HG03139 (cell line): ENCODE measurements at regions not wholly inside any gene's neighbourhood (a gene's known extent, or its start where the extent isn't known, plus 50 kb on each side); places are given as distances from the start of the nearest gene placed in this dataset.
"Not testable (repeated sequence)": the region's sequence is repeated elsewhere in the genome, so short reads cannot be mapped to it uniquely, and the experiment has no call there.

ENCODE experiments used
- ATAC-seq: cut with Tn5 transposase; IDR thresholded peaks from one replicate; pipeline ENCODE4 v1.9.1; 2021; ENCODE audit not compliant: unreplicated experiment

- ATAC-seq = peak; percentile 60
These were observed 55.4 kb upstream of the GRPR start for GRCh38 chrX:16067886-16068515.

DNA sequence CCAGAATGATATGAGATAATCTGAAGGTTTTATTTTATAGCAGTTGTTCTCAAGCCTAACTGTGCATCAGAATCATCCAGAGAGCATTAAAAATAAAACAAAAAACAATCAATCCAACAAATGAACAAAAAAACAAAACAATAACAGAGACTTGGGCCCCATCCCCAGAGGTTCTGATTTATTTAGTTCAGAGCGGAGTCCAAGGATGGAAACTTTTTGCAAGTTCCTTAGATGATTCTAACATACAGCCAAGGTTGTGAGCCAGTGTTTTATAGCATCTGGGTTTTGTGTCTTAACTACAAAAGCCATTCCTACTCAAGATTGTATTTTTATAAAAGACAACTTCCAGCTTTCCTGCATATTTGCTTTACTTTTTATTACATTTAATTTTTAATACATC lies 59.4 kb upstream of the GRPR start:
- no peak for ATAC-seq

GRCh38 chrX:16063141-16063540 lies 60.2 kb upstream of the GRPR start:
- no peak for ATAC-seq

GRCh38 chrX:16061296-16061695 lies 62.1 kb upstream of the GRPR start:
- no peak for ATAC-seq

DNA sequence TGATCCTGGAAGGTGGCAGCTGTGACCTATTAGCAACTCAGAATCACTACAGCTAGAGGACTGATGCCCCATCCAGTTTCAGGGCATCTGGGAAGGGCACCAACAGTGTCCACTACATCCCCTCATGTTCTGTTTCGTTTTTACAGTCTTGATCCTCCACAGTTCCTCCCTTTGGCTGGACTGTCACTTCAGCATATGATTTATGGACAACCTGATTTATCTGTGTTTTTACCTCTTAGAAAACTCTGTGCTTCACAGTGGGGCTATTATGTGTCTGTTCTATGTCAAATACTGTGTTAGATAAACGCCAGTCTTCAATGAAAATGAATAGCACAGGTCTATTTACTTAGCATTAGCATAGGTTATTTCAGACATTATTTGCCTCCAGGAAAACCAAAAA lies 63.1 kb upstream of the GRPR start:
- ATAC-seq = no peak

- not testable (repeated sequence) for ATAC-seq
These were observed 74.2 kb upstream of the GRPR start for GRCh38 chrX:16049126-16049525.

DNA sequence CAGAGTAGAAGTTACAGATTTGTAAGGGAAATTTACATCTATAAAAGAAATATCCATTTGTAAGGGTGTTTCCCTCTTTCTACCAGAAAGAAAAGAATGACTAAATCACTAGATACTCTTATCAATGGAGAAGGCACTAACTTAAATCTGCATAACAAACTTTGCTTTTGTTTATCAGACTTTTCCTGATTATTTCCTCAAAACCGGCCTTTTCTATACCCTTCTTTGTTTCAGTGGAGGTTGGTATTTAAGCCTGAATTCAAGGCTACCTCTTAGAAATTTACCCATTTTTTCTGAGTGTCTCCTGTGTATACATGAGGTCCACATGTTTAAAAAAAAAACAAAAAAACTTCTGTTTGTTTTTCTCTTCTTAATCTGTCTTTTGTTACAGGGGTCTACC lies 80.4 kb upstream of the GRPR start:
- no peak for ATAC-seq

DNA sequence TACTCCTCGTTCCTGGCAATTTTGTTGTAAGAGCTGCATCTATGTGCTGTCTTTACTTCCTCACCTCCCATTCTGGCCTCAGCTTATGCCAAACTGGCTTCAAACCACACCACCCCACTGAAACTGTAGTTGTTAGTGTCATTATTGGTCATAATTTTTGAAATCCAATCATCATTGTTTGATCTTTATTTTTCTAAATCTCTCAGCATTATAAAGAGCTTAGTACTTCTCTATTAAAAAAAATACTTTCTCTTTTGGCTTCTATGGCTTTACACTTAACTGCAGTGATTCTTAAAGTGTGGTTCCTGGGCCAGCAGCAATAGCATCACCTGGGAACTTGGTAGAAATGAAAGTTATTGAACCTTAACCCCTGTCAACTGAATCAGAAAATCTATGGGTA lies 83.5 kb upstream of the GRPR start:
- ATAC-seq = no peak

DNA sequence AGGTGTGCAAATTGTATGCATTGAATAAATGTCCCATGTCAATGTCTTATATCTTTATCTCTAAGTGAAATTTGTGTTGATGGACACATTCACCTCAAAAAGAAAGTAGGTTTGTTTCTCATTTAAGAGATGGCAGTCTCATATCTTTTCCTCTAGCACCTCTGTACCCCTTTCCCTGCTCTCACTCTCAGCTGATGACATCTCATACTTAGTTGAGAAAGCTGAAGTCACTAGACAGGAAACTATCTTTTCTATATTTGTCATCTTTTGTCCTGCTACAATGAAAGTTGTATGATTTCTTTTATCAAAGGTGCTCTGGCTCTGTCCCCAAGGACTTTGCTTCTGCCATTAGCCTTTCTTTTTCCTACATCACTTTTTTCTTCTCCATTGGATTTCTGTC lies 84.0 kb upstream of the GRPR start:
- no peak for ATAC-seq

DNA sequence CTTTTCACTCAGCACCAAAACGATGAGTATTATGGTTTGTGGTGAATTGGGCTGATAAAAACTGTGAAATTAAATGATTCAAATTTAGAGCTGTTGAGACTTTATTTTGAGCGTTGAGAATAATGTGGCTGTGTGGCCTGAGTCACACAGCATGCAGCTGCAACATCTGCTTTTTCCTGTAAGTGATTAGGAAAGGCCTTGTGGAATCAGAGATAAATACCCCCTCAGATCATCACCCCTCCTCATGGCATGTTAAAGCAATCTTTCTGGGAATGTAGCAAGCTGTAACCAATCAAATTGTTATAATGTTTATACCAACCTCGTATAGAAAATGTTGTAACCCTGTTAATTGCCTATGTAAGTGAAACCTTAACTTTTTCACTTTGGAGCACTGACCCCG lies 90.0 kb upstream of the GRPR start:
- ATAC-seq = no peak

DNA sequence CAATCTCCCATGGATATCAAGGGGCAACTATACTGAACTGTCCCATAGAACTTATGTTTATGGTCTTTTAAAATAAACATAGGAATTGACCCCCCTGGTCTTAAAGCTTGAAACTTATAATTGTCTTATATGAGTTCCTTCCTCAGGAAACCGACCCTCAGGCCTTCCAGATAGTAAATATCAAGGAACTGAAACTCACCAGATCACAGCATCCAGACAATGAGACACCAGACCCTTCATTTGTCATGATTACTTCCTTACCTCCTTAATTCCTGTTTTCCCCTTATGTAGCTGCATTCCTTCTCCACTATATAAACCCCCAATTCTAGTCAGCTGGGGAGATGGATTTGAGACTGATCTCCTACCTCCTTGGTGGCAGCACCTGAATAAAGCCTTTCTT lies 94.8 kb upstream of the GRPR start:
- ATAC-seq = no peak

DNA sequence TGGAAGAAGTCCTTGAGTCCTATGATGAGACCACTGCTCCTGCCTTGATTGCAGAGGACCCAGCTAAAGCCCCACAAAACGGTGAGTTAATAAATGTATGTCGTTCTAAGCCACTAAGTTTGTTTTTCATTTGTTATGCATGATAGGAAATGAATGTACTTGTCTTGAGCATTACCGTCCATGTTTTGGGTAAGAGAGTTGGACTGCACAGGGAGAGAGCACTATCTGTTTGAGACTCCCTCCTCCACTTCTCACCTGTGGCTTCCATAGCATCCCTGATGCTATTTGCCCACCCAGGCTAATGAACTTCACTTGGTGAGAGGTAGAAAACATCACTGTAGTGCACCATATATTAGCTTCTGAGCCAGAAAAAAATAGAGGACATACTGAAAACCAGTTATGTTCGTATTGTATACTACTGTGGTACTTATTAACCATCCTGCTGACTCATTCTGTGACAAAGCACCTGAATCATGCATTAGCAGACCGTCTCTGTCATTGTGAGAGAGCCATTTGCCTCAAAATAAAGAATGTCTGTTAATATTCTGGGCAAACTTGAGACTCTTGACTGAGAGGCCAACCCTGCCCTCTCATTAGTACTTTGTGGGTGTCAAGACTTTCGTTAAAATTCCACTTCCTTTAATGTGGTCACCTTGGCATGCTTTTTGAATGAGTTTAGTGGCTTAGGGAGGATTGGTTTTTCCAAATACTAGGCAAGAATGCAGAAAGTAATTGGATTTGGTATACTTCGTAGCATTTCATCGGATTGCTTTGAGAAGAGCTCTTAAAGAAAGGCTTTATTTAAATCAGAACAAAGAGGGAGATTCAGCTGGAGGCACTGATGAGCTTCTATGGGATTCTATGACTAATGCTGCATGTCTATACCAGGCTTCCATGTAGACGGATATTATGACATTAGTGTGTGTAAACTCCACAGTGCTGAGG lies 99.3 kb upstream of the GRPR start:
- ATAC-seq = peak; percentile 90

DNA sequence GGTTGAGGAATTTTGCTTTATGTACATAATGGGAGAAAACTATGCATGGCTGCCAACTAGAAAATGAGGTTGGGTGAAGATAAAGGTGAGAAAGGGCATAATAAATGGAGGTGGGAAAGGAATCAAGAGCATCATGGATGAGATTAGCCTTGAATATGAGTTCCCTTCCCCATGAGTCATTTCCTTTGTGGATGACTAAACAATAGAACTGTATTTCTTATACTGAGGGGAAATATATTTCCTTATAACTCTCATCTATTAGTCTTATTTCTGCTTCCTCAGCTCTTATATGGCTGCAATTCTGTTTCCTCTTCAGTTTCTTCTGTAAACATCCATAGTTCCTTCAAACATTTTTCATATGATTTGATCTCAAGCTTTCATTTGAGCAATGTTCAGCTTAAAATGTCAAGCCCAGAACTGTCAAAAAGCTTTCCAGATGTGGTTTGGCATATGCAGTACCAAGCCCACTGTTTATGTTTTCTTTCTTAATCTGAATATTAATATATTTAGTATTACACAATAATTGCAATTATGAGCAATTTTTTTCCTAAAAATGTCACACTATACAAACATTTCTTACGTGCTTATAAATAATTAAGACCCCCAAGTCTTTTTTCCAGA lies 100.7 kb upstream of the GRPR start:
- ATAC-seq = no peak

GRCh38 chrX:16018291-16018690 lies 105.1 kb upstream of the GRPR start:
- ATAC-seq = no peak

DNA sequence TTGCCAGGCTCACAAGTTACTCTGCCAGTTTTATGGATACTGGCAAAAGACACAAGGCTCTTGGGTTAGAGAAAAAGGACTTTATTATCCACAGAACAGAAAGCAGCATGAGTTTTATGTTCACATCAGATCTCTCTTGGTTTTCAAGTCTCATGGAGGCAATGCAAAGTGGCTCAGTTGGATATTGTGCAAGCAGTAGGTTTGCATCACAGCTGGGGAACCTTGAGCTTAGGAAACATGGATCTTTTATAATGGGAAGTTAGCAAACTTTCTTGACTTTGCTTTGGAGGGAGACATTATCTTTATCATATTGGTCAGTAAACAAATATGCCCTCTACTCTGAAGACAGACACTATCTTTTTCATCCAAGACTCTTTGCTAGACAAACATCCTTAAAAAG lies 109.2 kb upstream of the GRPR start:
- no peak for ATAC-seq

GRCh38 chrX:16012250-16012649 lies 111.1 kb upstream of the GRPR start:
- ATAC-seq = no peak

DNA sequence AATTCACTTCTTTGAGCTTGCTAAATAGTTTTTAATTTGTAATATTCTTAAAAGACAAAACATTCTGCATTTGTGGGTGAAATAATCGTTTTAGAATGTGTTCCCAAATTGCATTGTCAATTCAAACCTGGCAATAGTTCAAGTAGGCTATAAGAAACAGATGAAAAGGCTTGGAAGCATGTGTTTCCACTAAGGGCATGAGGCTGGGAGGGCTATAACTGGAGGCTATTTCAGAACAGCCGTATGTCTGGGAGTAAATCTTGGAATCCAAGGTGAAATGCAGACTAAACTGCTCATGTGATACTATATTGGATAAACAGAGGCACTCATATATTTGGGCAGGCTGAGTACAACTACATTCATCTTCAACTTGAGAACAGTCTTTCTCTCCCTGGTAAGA lies 117.4 kb upstream of the GRPR start:
- ATAC-seq = no peak

DNA sequence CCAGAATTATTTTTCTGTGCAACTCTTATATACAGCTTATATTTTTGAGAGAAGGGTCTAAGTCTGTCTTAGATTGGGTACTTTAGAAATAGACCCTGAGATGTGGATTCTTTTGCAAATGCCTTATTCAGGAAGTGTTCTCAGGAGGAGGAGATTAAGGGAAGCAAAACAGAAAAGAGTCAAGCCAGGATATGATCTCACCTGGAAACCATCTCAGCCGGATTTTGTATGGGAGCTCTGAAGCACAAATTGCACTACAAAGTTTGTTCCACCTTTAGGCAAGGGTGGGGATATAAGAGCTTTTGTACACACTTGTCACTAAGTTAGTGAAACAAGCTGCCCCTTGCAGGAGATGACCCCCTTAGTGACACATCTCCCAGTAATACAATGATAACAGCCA lies 121.2 kb upstream of the GRPR start:
- ATAC-seq = no peak

DNA sequence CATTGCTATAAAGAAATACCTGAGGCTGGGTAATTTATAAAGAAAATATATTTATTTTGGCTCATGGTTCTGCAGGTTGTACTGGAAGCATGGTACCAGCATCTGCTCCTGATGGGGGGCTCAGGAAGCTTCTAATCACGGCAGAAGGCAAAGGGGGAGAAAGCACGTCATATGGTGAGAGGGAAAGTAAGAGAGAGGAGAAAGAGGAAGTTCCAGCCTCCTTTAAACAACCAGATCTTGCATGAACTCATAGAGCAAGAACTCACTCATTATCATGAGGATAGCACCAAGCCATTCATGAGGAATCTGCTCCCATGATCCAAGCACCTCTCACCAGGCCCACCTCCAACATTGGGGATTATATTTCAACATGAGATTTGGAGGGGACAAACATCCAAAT lies 125.0 kb upstream of the GRPR start:
- no peak for ATAC-seq

- ATAC-seq = no peak
These were observed 133.6 kb upstream of the GRPR start for GRCh38 chrX:15989716-15990115.

GRCh38 chrX:15988661-15989603 lies 134.3 kb upstream of the AP1S2 start:
- no peak for ATAC-seq
